K562 (cell line): ENCODE measurements at regions not wholly inside any gene's neighbourhood (a gene's known extent, or its start where the extent isn't known, plus 50 kb on each side); places are given as distances from the start of the nearest gene placed in this dataset.

Experiments
- ATAC-seq: fragments of 200-7000 bp; cut with Tn5 transposase; 3 replicates; pipeline ENCODE4 v1.9.1; 2020; ENCODE audit warnings: moderate library complexity
- BruUV-seq: library from RNA; stranded (reverse); fragments of 400-500 nt; replicated peaks from 2 replicates; lab custom pipeline; 2021; lab: Mats Ljungman, UMichigan
- CTCF ChIA-PET: fragments of 300-600 bp; formaldehyde crosslinking; extraction: SDS; loops from one replicate; lab custom pipeline; 2021; ENCODE audit warnings: low intra/inter-chr PET ratio; lab: Yijun Ruan, JAX
- POLR2A ChIA-PET: fragments of 300-600, 350-650 bp; sonication (Branson Sonifier 250); formaldehyde crosslinking; extraction: SDS; loops from one replicate; lab custom pipeline; 2021; ENCODE audit warnings: antibody characterized with exemption, inconsistent platforms; lab: Yijun Ruan, JAX
- DNase-seq, 4 experiments: peaks; one replicate each; pipeline versions ENCODE4 v3.0.0 to v3.0.0-alpha.2; 2011 to 2018; ENCODE audit warnings: low spot score in 3 of 4, mixed read lengths in 3 of 4; ENCODE audit errors: extremely low read depth in 1 of 4
- FAIRE-seq: peaks from 2 replicates; lab custom pipeline; 2011; peaks lifted over from hg19 to GRCh38; lab: Jason Lieb, UNC
- H2AFZ ChIP-seq: 2 replicates; pipeline ENCODE4 v1.6.0; 2011; ENCODE audit warnings: low read depth, low read length, control low read depth, inconsistent platforms
- H3K27ac ChIP-seq: fragments of 200-600 bp; 3 replicates; pipeline ENCODE4 v1.8.0; 2011; ENCODE audit warnings: low read depth, mild to moderate bottlenecking, control low read depth, inconsistent platforms, low read length, moderate library complexity, mixed read lengths; ENCODE audit errors: extremely low read depth
- H3K27me3 ChIP-seq, 2 experiments: fragments of 300-600 bp in 1 of 2; 2 replicates in 1 of 2; 3 replicates in 1 of 2; pipeline versions ENCODE4 v1.6.0 to v1.8.0; 2011; ENCODE audit warnings: inconsistent platforms in 2 of 2, low read length in 2 of 2, mild to moderate bottlenecking in 1 of 2, mixed read lengths in 1 of 2, moderate library complexity in 1 of 2; ENCODE audit not compliant: control insufficient read depth in 2 of 2, insufficient read depth in 2 of 2
- H3K36me3 ChIP-seq: fragments of 300-600 bp; 3 replicates; pipeline ENCODE4 v1.8.0; 2011; ENCODE audit warnings: mild to moderate bottlenecking, low read length, inconsistent platforms; ENCODE audit not compliant: control insufficient read depth, insufficient read depth
- H3K4me1 ChIP-seq, 2 experiments: fragments of 200-600 bp in 1 of 2; replicated peaks in 1 of 2; 2 replicates in 1 of 2; 3 replicates in 1 of 2; pipeline versions ENCODE4 v1.5.1 to v1.8.0; 2011; ENCODE audit warnings: inconsistent platforms in 2 of 2, low read length in 2 of 2, mild to moderate bottlenecking in 1 of 2, mixed read lengths in 1 of 2, moderate library complexity in 1 of 2; ENCODE audit not compliant: control insufficient read depth in 2 of 2, insufficient read depth in 2 of 2
- H3K4me2 ChIP-seq: 2 replicates; pipeline ENCODE4 v1.6.1; 2011; ENCODE audit warnings: low read length, control low read depth, inconsistent platforms, mixed read lengths; ENCODE audit not compliant: insufficient read depth
- H3K4me3 ChIP-seq: fragments of 200-600 bp; sonication (generic), shearing (Covaris generic); 2 replicates; pipeline ENCODE4 v1.5.1; 2016; ENCODE audit warnings: control low read depth, inconsistent platforms
- H3K79me2 ChIP-seq: fragments of 200-600 bp; 3 replicates; pipeline ENCODE4 v1.8.0; 2011; ENCODE audit warnings: low read length, inconsistent platforms; ENCODE audit not compliant: control insufficient read depth, insufficient read depth
- H3K9ac ChIP-seq, 2 experiments: 2 replicates each; pipeline versions ENCODE4 v1.6.0 to v1.6.1; 2011; ENCODE audit warnings: low read depth in 2 of 2, low read length in 2 of 2, control low read depth in 1 of 2, inconsistent platforms in 1 of 2, mild to moderate bottlenecking in 1 of 2, mixed read lengths in 1 of 2; ENCODE audit not compliant: insufficient read depth in 1 of 2
- H3K9me1 ChIP-seq: one replicate; pipeline ENCODE4 v1.6.0; 2011; ENCODE audit warnings: inconsistent platforms, mild to moderate bottlenecking, low read length, moderate library complexity; ENCODE audit not compliant: control insufficient read depth, insufficient read depth
- H3K9me3 ChIP-seq: replicated peaks from 2 replicates; pipeline ENCODE4 v1.5.1; 2011; ENCODE audit warnings: low read depth, low read length, inconsistent platforms; ENCODE audit not compliant: control insufficient read depth, insufficient read depth
- H4K20me1 ChIP-seq: replicated peaks from 2 replicates; pipeline ENCODE4 v1.6.1; 2011; ENCODE audit warnings: low read length, inconsistent platforms, mixed read lengths; ENCODE audit not compliant: control insufficient read depth, insufficient read depth
- BDP1 ChIP-seq: IDR thresholded peaks from 3 replicates; pipeline ENCODE4 v1.6.1; 2011; ENCODE audit not compliant: insufficient read length, insufficient read depth
- CREM ChIP-seq: IDR thresholded peaks from 2 replicates; pipeline ENCODE4 v1.6.1; 2014; ENCODE audit warnings: antibody characterized with exemption, low read depth
- FOXK1 ChIP-seq: sonication (generic); formaldehyde crosslinking; IDR thresholded peaks from 2 replicates; pipeline ENCODE4 v1.8.0; 2022; ENCODE audit warnings: missing genetic modification reagents, mild to moderate bottlenecking, borderline replicate concordance
- KAT8 ChIP-seq: fragments of 450-650 bp; IDR thresholded peaks from 2 replicates; pipeline ENCODE4 v1.6.1; 2016; ENCODE audit warnings: low read depth, mild to moderate bottlenecking
- MTF1 ChIP-seq: fragments of 250-450 bp; sonication (Bioruptor Pico); IDR thresholded peaks from 2 replicates; pipeline ENCODE4 v1.9.0; 2021; ENCODE audit warnings: moderate library complexity, mild to moderate bottlenecking, inconsistent platforms, borderline replicate concordance
- NFATC3 ChIP-seq: fragments of 450-650 bp; IDR thresholded peaks from 2 replicates; pipeline ENCODE4 v1.6.1; 2017; ENCODE audit warnings: mild to moderate bottlenecking
- TAF9B ChIP-seq: fragments of 450-650 bp; IDR thresholded peaks from 2 replicates; pipeline ENCODE4 v1.6.1; 2018; ENCODE audit warnings: mild to moderate bottlenecking; ENCODE audit not compliant: partially characterized antibody
- WHSC1 ChIP-seq: IDR thresholded peaks from one replicate; pipeline ENCODE4 v1.6.1; 2012; ENCODE audit warnings: low read length, control low read depth, inconsistent platforms
- ZNF197 ChIP-seq: fragments of 200-800 bp; sonication (Bioruptor generic); IDR thresholded peaks from 2 replicates; pipeline ENCODE4 v1.6.1; 2016; ENCODE audit warnings: low read depth, missing genetic modification characterization, missing compliant biosample characterization
- ZNF239 ChIP-seq: fragments of 250-450 bp; sonication (Bioruptor Pico); IDR thresholded peaks from 2 replicates; pipeline ENCODE4 v1.4.0; 2020; ENCODE audit warnings: mild to moderate bottlenecking
- ZNF24 ChIP-seq: fragments of 450-650 bp; IDR thresholded peaks from 2 replicates; pipeline ENCODE4 v1.6.1; 2016
- WGBS: fragments of 100-300 bp; shearing (Covaris generic); methylation state at CpG from one replicate; pipeline ENCODE4 v1.1.6; 2016; ENCODE audit warnings: low coverage, mixed read lengths; ENCODE audit not compliant: insufficient coverage; ENCODE audit errors: missing lambda C conversion rate; 5-methylcytosine and 5-hydroxymethylcytosine counted together
- in situ Hi-C: fragments of 300-500 bp; cut with MboI; formaldehyde crosslinking; loops from 4 replicates; pipeline ENCODE4 v1.15.0; 2018; ENCODE audit warnings: inconsistent platforms, mixed read lengths
- intact Hi-C: fragments of 100-400 bp; cut with micrococcal nuclease; formaldehyde crosslinking; loops from 2 replicates; pipeline ENCODE4 v1.14.2; 2022
- TF ChIP-seq, protein P1 (sequence below), 2 experiments: fragments of 450-650 bp; IDR thresholded peaks; 2 replicates each; pipeline ENCODE4 v1.6.1; 2016; ENCODE audit warnings: mild to moderate bottlenecking in 2 of 2, borderline replicate concordance in 1 of 2, low read depth in 1 of 2, moderate library complexity in 1 of 2

DNA sequence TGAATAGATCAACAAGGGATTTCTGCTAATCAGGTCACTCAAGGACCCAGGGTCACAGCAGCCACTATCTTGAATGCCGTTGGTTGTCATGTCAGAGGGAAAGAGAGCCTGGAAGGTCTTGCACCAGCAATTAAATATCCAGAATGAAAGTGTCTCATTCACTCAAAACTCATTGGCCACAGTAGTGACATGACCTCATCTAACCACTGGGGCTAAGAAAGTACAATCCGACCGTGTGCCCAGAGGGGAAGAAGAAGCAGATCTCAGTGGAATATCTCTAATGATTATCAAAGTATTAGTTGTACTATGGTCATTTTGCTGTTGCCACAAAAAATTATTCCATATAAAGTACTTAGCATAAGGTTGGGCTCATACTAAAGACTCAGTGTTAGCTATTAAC lies 210.0 kb downstream of the QDPR start (continued):
- TF ChIP-seq TAF9B, result no peak
- no peak for TF ChIP-seq ZNF24
- no peak for TF ChIP-seq CREM
- no peak for TF ChIP-seq ZNF197
- no peak for TF ChIP-seq FOXK1
- TF ChIP-seq NFATC3, result no peak
- no peak for TF ChIP-seq WHSC1
- TF ChIP-seq BDP1, result no peak

- Histone ChIP-seq H3K79me2 (no peaks in the 10 kb centered on the region), H3K36me3 (no peaks in the 10 kb centered on the region), H3K4me2 (no peak overlapping the region), H3K27me3 (no peaks in the 10 kb centered on the region), H3K27ac (no peak overlapping the region), H3K4me1 (no peaks in the 10 kb centered on the region), H3K9me1 (no peaks in the 10 kb centered on the region), H3K9me3 (no peaks in the 10 kb centered on the region), H4K20me1 (no peaks in the 10 kb centered on the region), H3K4me3 (no peak overlapping the region), H2AFZ (no peak overlapping the region), H3K9ac (no peak overlapping the region)
- intact Hi-C loops (no loop called here), in situ Hi-C loops (no loop called here)
- FAIRE-seq (no peak), ATAC-seq (no peak), DNase-seq (no peak)
- no TSS peak for BruUV-seq
- WGBS, result 7% methylated on average over 1 of the region's 1 CpG
- TF ChIP-seq MTF1, result no peak
- TF ChIP-seq, protein P1, sequence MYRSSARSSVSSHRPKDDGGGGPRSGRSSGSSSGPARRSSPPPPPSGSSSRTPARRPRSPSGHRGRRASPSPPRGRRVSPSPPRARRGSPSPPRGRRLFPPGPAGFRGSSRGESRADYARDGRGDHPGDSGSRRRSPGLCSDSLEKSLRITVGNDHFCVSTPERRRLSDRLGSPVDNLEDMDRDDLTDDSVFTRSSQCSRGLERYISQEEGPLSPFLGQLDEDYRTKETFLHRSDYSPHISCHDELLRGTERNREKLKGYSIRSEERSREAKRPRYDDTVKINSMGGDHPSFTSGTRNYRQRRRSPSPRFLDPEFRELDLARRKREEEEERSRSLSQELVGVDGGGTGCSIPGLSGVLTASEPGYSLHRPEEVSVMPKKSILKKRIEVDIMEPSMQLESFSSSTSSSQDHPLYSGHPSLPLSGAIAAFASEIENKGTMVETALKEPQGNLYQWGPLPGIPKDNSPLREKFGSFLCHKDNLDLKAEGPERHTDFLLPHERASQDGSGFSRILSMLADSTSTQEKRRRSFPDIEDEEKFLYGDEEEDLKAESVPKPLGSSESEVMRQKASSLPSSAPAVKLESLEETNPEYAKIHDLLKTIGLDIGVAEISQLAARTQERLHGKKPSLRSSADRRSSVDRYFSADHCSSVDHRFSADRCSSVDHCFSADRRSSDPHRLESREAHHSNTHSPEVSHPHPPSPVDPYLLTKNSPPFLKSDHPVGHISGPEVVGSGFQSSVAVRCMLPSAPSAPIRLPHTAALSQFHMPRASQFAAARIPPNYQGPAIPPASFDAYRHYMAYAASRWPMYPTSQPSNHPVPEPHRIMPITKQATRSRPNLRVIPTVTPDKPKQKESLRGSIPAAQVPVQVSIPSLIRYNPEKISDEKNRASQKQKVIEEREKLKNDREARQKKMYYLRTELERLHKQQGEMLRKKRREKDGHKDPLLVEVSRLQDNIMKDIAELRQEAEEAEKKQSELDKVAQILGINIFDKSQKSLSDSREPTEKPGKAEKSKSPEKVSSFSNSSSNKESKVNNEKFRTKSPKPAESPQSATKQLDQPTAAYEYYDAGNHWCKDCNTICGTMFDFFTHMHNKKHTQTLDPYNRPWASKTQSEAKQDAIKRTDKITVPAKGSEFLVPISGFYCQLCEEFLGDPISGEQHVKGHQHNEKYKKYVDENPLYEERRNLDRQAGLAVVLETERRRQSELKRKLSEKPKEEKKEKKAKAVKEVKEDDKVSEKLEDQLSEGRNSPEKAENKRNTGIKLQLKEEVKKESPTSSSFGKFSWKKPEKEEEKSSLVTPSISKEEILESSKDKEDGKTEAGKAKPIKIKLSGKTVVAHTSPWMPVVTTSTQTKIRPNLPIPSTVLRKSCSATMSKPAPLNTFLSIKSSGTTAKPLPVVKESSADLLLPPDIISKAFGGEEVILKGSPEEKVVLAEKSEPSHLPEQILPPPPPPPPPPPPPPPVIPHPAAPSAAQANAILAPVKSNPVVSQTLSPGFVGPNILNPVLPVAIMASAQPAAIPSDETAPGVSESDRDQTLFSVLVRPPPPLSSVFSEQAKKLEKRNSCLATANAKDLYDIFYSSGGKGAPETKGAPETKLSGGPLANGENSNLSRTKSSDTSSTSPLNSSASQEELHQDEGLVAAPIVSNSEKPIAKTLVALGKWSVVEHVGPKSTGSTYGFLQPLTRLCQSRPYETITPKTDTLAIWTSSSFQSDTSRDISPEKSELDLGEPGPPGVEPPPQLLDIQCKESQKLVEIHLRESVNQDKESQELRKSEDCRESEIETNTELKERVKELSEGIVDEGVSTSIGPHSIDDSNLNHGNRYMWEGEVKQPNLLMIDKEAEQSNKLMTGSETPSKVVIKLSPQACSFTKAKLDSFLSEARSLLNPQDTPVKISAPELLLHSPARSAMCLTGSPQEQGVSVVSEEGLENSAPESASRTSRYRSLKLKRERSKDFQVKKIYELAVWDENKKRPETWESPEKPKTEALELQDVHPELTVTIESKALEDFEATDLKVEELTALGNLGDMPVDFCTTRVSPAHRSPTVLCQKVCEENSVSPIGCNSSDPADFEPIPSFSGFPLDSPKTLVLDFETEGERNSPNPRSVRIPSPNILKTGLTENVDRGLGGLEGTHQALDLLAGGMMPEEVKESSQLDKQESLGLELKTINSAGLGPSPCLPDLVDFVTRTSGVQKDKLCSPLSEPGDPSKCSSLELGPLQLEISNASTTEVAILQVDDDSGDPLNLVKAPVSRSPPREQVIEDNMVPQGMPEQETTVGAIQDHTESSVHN (IDR thresholded peaks at IDR 0.05; ENCODE audit: borderline replicate concordance in 1 of 2, low read depth in 1 of 2), result no peak
- TF ChIP-seq ZNF239 (CRISPR knock-in tag), result no peak
- no peak for TF ChIP-seq KAT8
- ChIA-PET CTCF (no interaction called here), POLR2A (no interaction called here)
These were observed 210.6 kb downstream of the QDPR start for GRCh38 chr4:17301266-17301665.
